ENCODE measurements at regions not wholly inside any gene's neighbourhood (a gene's known extent, or its start where the extent isn't known, plus 50 kb on each side); places are given as distances from the start of the nearest gene placed in this dataset.

- TF ChIP-seq POLR2A (IDR thresholded peaks at IDR 0.05; ENCODE audit: low read depth, low read length): no peak
- TF ChIP-seq TAF1 (IDR thresholded peaks at IDR 0.05; ENCODE audit: low read depth, low read length): no peak
- TF ChIP-seq POU2F2 (IDR thresholded peaks at IDR 0.05; ENCODE audit: low read depth, low read length): no peak
Measured at GRCh38 chr4:110837896-110838450, 215.1 kb upstream of the PITX2 start.
